ENCODE measurements at regions not wholly inside any gene's neighbourhood (a gene's known extent, or its start where the extent isn't known, plus 50 kb on each side); places are given as distances from the start of the nearest gene placed in this dataset.

- Mint-ChIP-seq H3K36me3 (ENCODE audit: low read depth) (peaks cover 3% of the 10 kb centered on the region), H3K27ac (ENCODE audit: unreplicated experiment) (no peak overlapping the region), H3K4me3 (ENCODE audit: unreplicated experiment) (no peak overlapping the region), H3K27me3 (ENCODE audit: low read depth) (peaks cover 11% of the 10 kb centered on the region), H3K9me3 (ENCODE audit: low read depth) (peaks cover 15% of the 10 kb centered on the region), H3K4me1 (ENCODE audit: low read depth) (no peaks in the 10 kb centered on the region)
- no peak for TF ChIP-seq CTCF (IDR thresholded peaks at IDR 0.05)
- no peak for DNase-seq (ENCODE audit: low spot score)
These were observed 144.2 kb upstream of the EPB41L4A start for GRCh38 chr5:112563169-112563826.

- Mint-ChIP-seq H3K27ac (ENCODE audit: unreplicated experiment) (no peak overlapping the region), H3K4me1 (ENCODE audit: low read depth) (no peaks in the 10 kb centered on the region), H3K36me3 (ENCODE audit: low read depth) (peaks cover 3% of the 10 kb centered on the region), H3K27me3 (ENCODE audit: low read depth) (peaks cover 13% of the 10 kb centered on the region), H3K4me3 (ENCODE audit: unreplicated experiment) (no peak overlapping the region), H3K9me3 (ENCODE audit: low read depth) (peaks cover 15% of the 10 kb centered on the region)
- TF ChIP-seq CTCF (IDR thresholded peaks at IDR 0.05), result no peak
- DNase-seq (ENCODE audit: low spot score), result no peak
These were observed 147.2 kb upstream of the EPB41L4A start for GRCh38 chr5:112566251-112566650.

GRCh38 chr5:112569596-112569995 lies 150.5 kb upstream of the EPB41L4A start:
- H3K9me3 Mint-ChIP-seq (ENCODE audit: low read depth), result peaks cover 2% of the 10 kb centered on the region
- no peak overlapping the region for H3K27ac Mint-ChIP-seq (ENCODE audit: unreplicated experiment)
- H3K4me1 Mint-ChIP-seq (ENCODE audit: low read depth), result no peaks in the 10 kb centered on the region
- no peak overlapping the region for H3K4me3 Mint-ChIP-seq (ENCODE audit: unreplicated experiment)
- H3K36me3 Mint-ChIP-seq (ENCODE audit: low read depth), result no peaks in the 10 kb centered on the region
- no peak for DNase-seq (ENCODE audit: low spot score)
- TF ChIP-seq CTCF (IDR thresholded peaks at IDR 0.05), result no peak
- H3K27me3 Mint-ChIP-seq (ENCODE audit: low read depth), result peaks cover 23% of the 10 kb centered on the region

- no peaks in the 10 kb centered on the region for H3K36me3 Mint-ChIP-seq (ENCODE audit: low read depth)
- no peak overlapping the region for H3K4me3 Mint-ChIP-seq (ENCODE audit: unreplicated experiment)
- H3K4me1 Mint-ChIP-seq (ENCODE audit: low read depth), result no peaks in the 10 kb centered on the region
- no peak overlapping the region for H3K27ac Mint-ChIP-seq (ENCODE audit: unreplicated experiment)
- TF ChIP-seq CTCF (IDR thresholded peaks at IDR 0.05), result no peak
- no peaks in the 10 kb centered on the region for H3K9me3 Mint-ChIP-seq (ENCODE audit: low read depth)
- no peak for DNase-seq (ENCODE audit: low spot score)
- peaks cover 20% of the 10 kb centered on the region for H3K27me3 Mint-ChIP-seq (ENCODE audit: low read depth)
These were observed 151.8 kb upstream of the EPB41L4A start for GRCh38 chr5:112570708-112571444.

GRCh38 chr5:112573441-112573840 lies 154.4 kb upstream of the EPB41L4A start:
- DNase-seq (ENCODE audit: low spot score), result no peak
- Mint-ChIP-seq H3K9me3 (ENCODE audit: low read depth) (no peaks in the 10 kb centered on the region), H3K4me3 (ENCODE audit: unreplicated experiment) (no peak overlapping the region), H3K36me3 (ENCODE audit: low read depth) (no peaks in the 10 kb centered on the region), H3K27me3 (ENCODE audit: low read depth) (peaks cover 14% of the 10 kb centered on the region), H3K27ac (ENCODE audit: unreplicated experiment) (no peak overlapping the region), H3K4me1 (ENCODE audit: low read depth) (no peaks in the 10 kb centered on the region)
- TF ChIP-seq CTCF (IDR thresholded peaks at IDR 0.05), result no peak
